NT2/D1 (cell line): ENCODE measurements at regions not wholly inside any gene's neighbourhood (a gene's known extent, or its start where the extent isn't known, plus 50 kb on each side); places are given as distances from the start of the nearest gene placed in this dataset.

Experiments used
- DNase-seq: peaks from one replicate; pipeline ENCODE4 v3.0.0-alpha.2; 2011; ENCODE audit warnings: low read depth, low spot score
- H3K27me3 ChIP-seq: 2 replicates; pipeline ENCODE4 v1.6.0; 2011; ENCODE audit warnings: mild to moderate bottlenecking; ENCODE audit not compliant: insufficient read length, insufficient read depth
- H3K36me3 ChIP-seq: 2 replicates; pipeline ENCODE4 v1.6.1; 2011; ENCODE audit warnings: mild to moderate bottlenecking, low read length, mixed read lengths; ENCODE audit not compliant: insufficient read depth, insufficient read length
- H3K4me1 ChIP-seq: 2 replicates; pipeline ENCODE4 v1.5.1; 2011; ENCODE audit not compliant: insufficient read depth, insufficient read length
- H3K4me3 ChIP-seq: 2 replicates; pipeline ENCODE4 v1.5.1; 2011; ENCODE audit warnings: low read depth; ENCODE audit not compliant: insufficient read length
- H3K9ac ChIP-seq: 2 replicates; pipeline ENCODE4 v1.6.0; 2011; ENCODE audit warnings: low read depth; ENCODE audit not compliant: insufficient read length
- H3K9me3 ChIP-seq: 2 replicates; pipeline ENCODE4 v1.5.1; 2011; ENCODE audit warnings: mild to moderate bottlenecking, low read length; ENCODE audit not compliant: insufficient read depth
- SUZ12 ChIP-seq: IDR thresholded peaks from 2 replicates; pipeline ENCODE4 v1.6.1; 2011; ENCODE audit not compliant: insufficient read length, insufficient read depth; ENCODE audit errors: extremely low read depth
- YY1 ChIP-seq: IDR thresholded peaks from 2 replicates; pipeline ENCODE4 v1.6.1; 2011; ENCODE audit not compliant: insufficient read length, insufficient read depth
- ZNF274 ChIP-seq: IDR thresholded peaks from 2 replicates; pipeline ENCODE4 v1.6.1; 2011; ENCODE audit warnings: mild to moderate bottlenecking, low read depth, low read length

- H3K4me3 ChIP-seq: no peak overlapping the region
- no peak for DNase-seq
- peaks cover 22% of the 10 kb centered on the region for H3K9me3 ChIP-seq
- H3K36me3 ChIP-seq: no peaks in the 10 kb centered on the region
- peaks cover 2% of the 10 kb centered on the region for H3K4me1 ChIP-seq
- no peak overlapping the region for H3K9ac ChIP-seq
- no peak for TF ChIP-seq ZNF274
- no peak for TF ChIP-seq SUZ12
- no peak for TF ChIP-seq YY1
- no peaks in the 10 kb centered on the region for H3K27me3 ChIP-seq
Measured at GRCh38 chr2:156006721-156007618, 325.6 kb downstream of the NR4A2 start.

GRCh38 chr2:156005999-156006712 lies 326.4 kb downstream of the NR4A2 start:
- Histone ChIP-seq H3K4me1 (peaks cover 2% of the 10 kb centered on the region), H3K27me3 (no peaks in the 10 kb centered on the region), H3K9ac (no peak overlapping the region), H3K9me3 (peaks cover 16% of the 10 kb centered on the region), H3K4me3 (no peak overlapping the region), H3K36me3 (no peaks in the 10 kb centered on the region)
- TF ChIP-seq YY1 (no peak), SUZ12 (no peak), ZNF274 (no peak)
- peak; percentile 2 for DNase-seq

- no peak for DNase-seq
- peaks cover 9% of the 10 kb centered on the region for H3K9me3 ChIP-seq
- H3K9ac ChIP-seq: no peak overlapping the region
- H3K36me3 ChIP-seq: no peaks in the 10 kb centered on the region
- H3K4me1 ChIP-seq: peaks cover 2% of the 10 kb centered on the region
- H3K4me3 ChIP-seq: no peak overlapping the region
- TF ChIP-seq SUZ12: no peak
- TF ChIP-seq ZNF274: no peak
- no peak for TF ChIP-seq YY1
- H3K27me3 ChIP-seq: no peaks in the 10 kb centered on the region
Measured at GRCh38 chr2:156005531-156005930, 327.0 kb downstream of the NR4A2 start.

GRCh38 chr2:156004459-156004858 lies 328.1 kb downstream of the NR4A2 start:
- no peaks in the 10 kb centered on the region for H3K27me3 ChIP-seq
- peak; percentile 5 for DNase-seq
- no peak overlapping the region for H3K4me3 ChIP-seq
- H3K36me3 ChIP-seq: no peaks in the 10 kb centered on the region
- TF ChIP-seq SUZ12: no peak
- no peak for TF ChIP-seq YY1
- no peak for TF ChIP-seq ZNF274
- H3K9me3 ChIP-seq: no peaks in the 10 kb centered on the region
- H3K9ac ChIP-seq: no peak overlapping the region
- H3K4me1 ChIP-seq: peaks cover 2% of the 10 kb centered on the region

GRCh38 chr2:156003780-156004179 lies 328.7 kb downstream of the NR4A2 start:
- Histone ChIP-seq H3K9ac (no peak overlapping the region), H3K36me3 (no peaks in the 10 kb centered on the region), H3K4me3 (no peak overlapping the region), H3K4me1 (peaks cover 2% of the 10 kb centered on the region), H3K27me3 (no peaks in the 10 kb centered on the region), H3K9me3 (no peaks in the 10 kb centered on the region)
- TF ChIP-seq ZNF274: no peak
- no peak for TF ChIP-seq SUZ12
- DNase-seq: no peak

GRCh38 chr2:156001851-156002250 lies 330.7 kb downstream of the NR4A2 start:
- no peak overlapping the region for H3K4me3 ChIP-seq
- no peak overlapping the region for H3K9ac ChIP-seq
- H3K27me3 ChIP-seq: no peaks in the 10 kb centered on the region
- no peaks in the 10 kb centered on the region for H3K9me3 ChIP-seq
- H3K36me3 ChIP-seq: no peaks in the 10 kb centered on the region
- TF ChIP-seq YY1 (no peak), SUZ12 (no peak), ZNF274 (no peak)
- no peak for DNase-seq
- peaks cover 2% of the 10 kb centered on the region for H3K4me1 ChIP-seq

- no peak for DNase-seq
- Histone ChIP-seq H3K9ac (no peak overlapping the region), H3K4me1 (no peaks in the 10 kb centered on the region), H3K4me3 (no peak overlapping the region), H3K36me3 (no peaks in the 10 kb centered on the region), H3K9me3 (no peaks in the 10 kb centered on the region), H3K27me3 (no peaks in the 10 kb centered on the region)
- TF ChIP-seq SUZ12 (no peak), YY1 (no peak), ZNF274 (no peak)
Measured at GRCh38 chr2:155997538-155997937, 335.0 kb downstream of the NR4A2 start.
